H9 (cell line): ENCODE measurements at regions not wholly inside any gene's neighbourhood (a gene's known extent, or its start where the extent isn't known, plus 50 kb on each side); places are given as distances from the start of the nearest gene placed in this dataset.
A peak's percentile ranks its signal among the peaks of the same experiment; 100 is the strongest.

Source experiments
- DNase-seq: peaks from one replicate; pipeline ENCODE4 v3.0.0-alpha.2; 2017
- H2AFZ ChIP-seq: one replicate; pipeline ENCODE4 v1.6.1; 2013; ENCODE audit warnings: mild to moderate bottlenecking, low read length, control low read depth, moderate library complexity
- H2AK5ac ChIP-seq: 2 replicates; pipeline ENCODE4 v1.6.1; 2013; ENCODE audit warnings: low read length, control low read depth, mixed read lengths; ENCODE audit not compliant: insufficient read length
- H2BK120ac ChIP-seq: one replicate; pipeline ENCODE4 v1.6.1; 2013; ENCODE audit warnings: low read depth, mild to moderate bottlenecking, low read length, control low read depth, inconsistent platforms; ENCODE audit not compliant: poor library complexity, severe bottlenecking
- H2BK12ac ChIP-seq: 2 replicates; pipeline ENCODE4 v1.6.1; 2013; ENCODE audit warnings: low read length, control low read depth, mixed read lengths, low read depth; ENCODE audit not compliant: insufficient read length
- H2BK15ac ChIP-seq: 2 replicates; pipeline ENCODE4 v1.6.1; 2013; ENCODE audit warnings: low read depth, low read length, control low read depth
- H2BK20ac ChIP-seq: one replicate; pipeline ENCODE4 v1.6.1; 2013; ENCODE audit warnings: low read depth, mild to moderate bottlenecking, low read length, control low read depth, inconsistent platforms; ENCODE audit not compliant: poor library complexity, severe bottlenecking
- H2BK5ac ChIP-seq: 2 replicates; pipeline ENCODE4 v1.6.1; 2013; ENCODE audit warnings: low read length, control low read depth, mixed read lengths; ENCODE audit not compliant: insufficient read length
- H3K14ac ChIP-seq: 2 replicates; pipeline ENCODE4 v1.6.1; 2013; ENCODE audit warnings: low read length, control low read depth; ENCODE audit not compliant: insufficient read depth
- H3K18ac ChIP-seq: 2 replicates; pipeline ENCODE4 v1.6.1; 2013; ENCODE audit warnings: low read depth, mild to moderate bottlenecking, mixed read lengths, low read length, control low read depth; ENCODE audit not compliant: insufficient read length
- H3K23ac ChIP-seq: 2 replicates; pipeline ENCODE4 v1.6.1; 2013; ENCODE audit warnings: low read length, control low read depth, mixed read lengths, low read depth; ENCODE audit not compliant: insufficient read length
- H3K23me2 ChIP-seq: 2 replicates; pipeline ENCODE4 v1.6.1; 2013; ENCODE audit warnings: low read depth, mild to moderate bottlenecking, mixed read lengths, low read length, control low read depth; ENCODE audit not compliant: insufficient read length, poor library complexity, severe bottlenecking
- H3K27ac ChIP-seq: 2 replicates; pipeline ENCODE4 v1.5.1; 2013; ENCODE audit warnings: low read length, control low read depth, mixed read lengths, low read depth; ENCODE audit not compliant: insufficient read length
- H3K27me3 ChIP-seq: 2 replicates; pipeline ENCODE4 v1.6.1; 2013; ENCODE audit warnings: low read length, control low read depth, inconsistent platforms; ENCODE audit not compliant: insufficient read depth
- H3K4ac ChIP-seq: 2 replicates; pipeline ENCODE4 v1.6.1; 2013; ENCODE audit warnings: low read depth, mild to moderate bottlenecking, control low read depth, inconsistent platforms, low read length, moderate library complexity
- H3K4me1 ChIP-seq: 2 replicates; pipeline ENCODE4 v1.6.1; 2013; ENCODE audit warnings: low read length, control low read depth, inconsistent platforms; ENCODE audit not compliant: insufficient read depth
- H3K4me2 ChIP-seq: 2 replicates; pipeline ENCODE4 v1.6.1; 2013; ENCODE audit warnings: low read length, control low read depth, mixed read lengths; ENCODE audit not compliant: insufficient read length, insufficient read depth
- H3K56ac ChIP-seq: 2 replicates; pipeline ENCODE4 v1.6.1; 2013; ENCODE audit warnings: low read depth, mild to moderate bottlenecking, mixed read lengths, low read length, control low read depth; ENCODE audit not compliant: insufficient read length
- H3K79me1 ChIP-seq: 2 replicates; pipeline ENCODE4 v1.6.1; 2013; ENCODE audit warnings: low read depth, mild to moderate bottlenecking, moderate library complexity, low read length, control low read depth, inconsistent platforms; ENCODE audit not compliant: insufficient read depth, poor library complexity, severe bottlenecking
- H3K79me2 ChIP-seq: 2 replicates; pipeline ENCODE4 v1.6.1; 2013; ENCODE audit warnings: low read length, control low read depth, inconsistent platforms; ENCODE audit not compliant: insufficient read depth
- H3K9ac ChIP-seq: 2 replicates; pipeline ENCODE4 v1.6.1; 2013; ENCODE audit warnings: low read length, control low read depth, mixed read lengths; ENCODE audit not compliant: insufficient read length; ENCODE audit errors: extremely low read depth
- H3K9me3 ChIP-seq: one replicate; pipeline ENCODE4 v1.6.1; 2013; ENCODE audit warnings: low read depth, low read length, inconsistent platforms; ENCODE audit not compliant: control insufficient read depth
- H3T11ph ChIP-seq: one replicate; pipeline ENCODE4 v1.6.1; 2013; ENCODE audit warnings: mild to moderate bottlenecking, low read length, control low read depth, inconsistent platforms
- H4K20me1 ChIP-seq: one replicate; pipeline ENCODE4 v1.6.1; 2013; ENCODE audit not compliant: control insufficient read depth, insufficient read length, insufficient read depth
- H4K5ac ChIP-seq: 2 replicates; pipeline ENCODE4 v1.6.1; 2013; ENCODE audit warnings: low read depth, mild to moderate bottlenecking, mixed read lengths, low read length, control low read depth; ENCODE audit not compliant: insufficient read length
- H4K8ac ChIP-seq: replicated peaks from 2 replicates; pipeline ENCODE4 v1.6.1; 2013; ENCODE audit warnings: low read length, control low read depth, mixed read lengths, low read depth; ENCODE audit not compliant: insufficient read length
- H4K91ac ChIP-seq: 2 replicates; pipeline ENCODE4 v1.6.1; 2013; ENCODE audit warnings: low read depth, mild to moderate bottlenecking, moderate library complexity, mixed read lengths, low read length, control low read depth; ENCODE audit not compliant: insufficient read length
- H3K27ac Mint-ChIP-seq, 3 experiments: 2 replicates in 2 of 3; 3 replicates in 1 of 3; pipeline ENCODE4 v1.8.0; 2020 to 2021; ENCODE audit warnings: mixed read lengths in 3 of 3, mild to moderate bottlenecking in 1 of 3, moderate library complexity in 1 of 3
- H3K27me3 Mint-ChIP-seq: 2 replicates; pipeline ENCODE4 v1.8.0; 2021; ENCODE audit warnings: low read depth, mild to moderate bottlenecking, moderate library complexity, mixed read lengths
- H3K36me3 Mint-ChIP-seq, 3 experiments: 2 replicates in 2 of 3; 3 replicates in 1 of 3; pipeline ENCODE4 v1.8.0; 2020 to 2021; ENCODE audit warnings: low read depth in 3 of 3, mixed read lengths in 3 of 3; ENCODE audit not compliant: insufficient read depth in 1 of 3
- H3K4me1 Mint-ChIP-seq, 2 experiments: 2 replicates each; pipeline ENCODE4 v1.8.0; 2020; ENCODE audit warnings: mixed read lengths in 2 of 2
- H3K4me3 Mint-ChIP-seq, 2 experiments: 2 replicates in 1 of 2; 3 replicates in 1 of 2; pipeline ENCODE4 v1.8.0; 2020 to 2021; ENCODE audit warnings: mild to moderate bottlenecking in 2 of 2, mixed read lengths in 2 of 2, moderate library complexity in 1 of 2
- H3K9me3 Mint-ChIP-seq, 2 experiments: 2 replicates in 1 of 2; 3 replicates in 1 of 2; pipeline ENCODE4 v1.8.0; 2020; ENCODE audit warnings: mild to moderate bottlenecking in 2 of 2, mixed read lengths in 2 of 2, moderate library complexity in 1 of 2
- CTCF ChIP-seq: fragments of 200-600 bp; sonication (generic); conservative IDR thresholded peaks from 3 replicates; pipeline ENCODE4 v1.8.0; 2021; ENCODE audit warnings: antibody characterized with exemption, mild to moderate bottlenecking
- WGBS: extraction: QIAGEN DNeasy Blood & Tissue Kit; methylation state at CpG from one replicate; pipeline ENCODE4 v1.1.7; 2013; ENCODE audit warnings: missing lambda C conversion rate, low lambda C conversion rate, mixed read lengths; ENCODE audit not compliant: insufficient read length; ENCODE audit errors: extremely low coverage; 5-methylcytosine and 5-hydroxymethylcytosine counted together

DNA sequence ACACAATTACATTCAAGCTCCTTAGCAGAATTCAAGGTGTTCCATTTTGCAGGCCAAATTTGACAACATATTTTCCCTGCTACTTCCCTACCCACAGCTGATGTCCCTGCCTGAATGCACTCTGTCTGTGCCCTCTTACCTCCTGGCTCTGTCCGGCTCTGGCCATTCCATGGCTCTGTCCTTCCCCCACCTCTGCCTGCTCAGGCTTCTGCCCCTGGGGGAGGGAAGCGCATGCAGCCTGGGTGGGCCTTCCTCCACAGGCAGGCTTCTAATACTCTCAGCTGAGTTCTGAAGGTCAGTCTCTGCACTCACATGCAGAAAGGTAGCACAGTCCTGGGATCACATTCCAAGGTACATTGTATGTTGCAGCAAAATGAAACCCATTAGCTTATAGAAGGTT, 113.6 kb upstream of the CACNA2D3 start:
- H3K9me3 Mint-ChIP-seq, result no peaks in the 10 kb centered on the region
- H3K23me2 ChIP-seq, result no peaks in the 10 kb centered on the region
- no peak overlapping the region for H2BK5ac ChIP-seq
- H3K79me2 ChIP-seq, result no peaks in the 10 kb centered on the region
- peaks cover 1% of the 10 kb centered on the region; the same call in 1 of the 2 replicates for H3K27me3 Mint-ChIP-seq
- H2BK20ac ChIP-seq, result no peak overlapping the region
- H2BK120ac ChIP-seq, result no peak overlapping the region
- no CpG with 5 or more reads among the region's 2 CpGs for WGBS
- no peak overlapping the region for H3K4ac ChIP-seq
- no peak overlapping the region for H3K23ac ChIP-seq
- no peak overlapping the region for H4K5ac ChIP-seq
- no peaks in the 10 kb centered on the region for H3K9me3 ChIP-seq
- peaks cover 14 to 18% of the 10 kb centered on the region in 2 experiments for H3K4me1 Mint-ChIP-seq
- TF ChIP-seq CTCF, result no peak
- H3K56ac ChIP-seq, result no peak overlapping the region
- H3K14ac ChIP-seq, result no peak overlapping the region
- H3K4me1 ChIP-seq, result no peaks in the 10 kb centered on the region
- H3K79me1 ChIP-seq, result no peaks in the 10 kb centered on the region
- no peak overlapping the region for H3K4me3 Mint-ChIP-seq
- no peak overlapping the region for H2BK15ac ChIP-seq
- H3K27ac Mint-ChIP-seq, result peak overlapping the region in 2 of 3 experiments; percentile 23 to 48; a peak in 3 of 7 replicates
- H3K18ac ChIP-seq, result no peak overlapping the region
- H3K27me3 ChIP-seq, result no peaks in the 10 kb centered on the region
- no peak overlapping the region for H3K9ac ChIP-seq
- H2AFZ ChIP-seq, result no peak overlapping the region
- H3T11ph ChIP-seq, result no peak overlapping the region
- no peaks in the 10 kb centered on the region for H4K20me1 ChIP-seq
- no peak overlapping the region for H4K8ac ChIP-seq
- no peak for DNase-seq
- no peak overlapping the region for H3K27ac ChIP-seq
- H4K91ac ChIP-seq, result no peak overlapping the region
- no peak overlapping the region for H3K4me2 ChIP-seq
- H2BK12ac ChIP-seq, result no peak overlapping the region
- H3K36me3 Mint-ChIP-seq, result no peaks in the 10 kb centered on the region
- H2AK5ac ChIP-seq, result no peak overlapping the region
